Right lobe of liver (tissue), 4 donors: ENCODE measurements at regions not wholly inside any gene's neighbourhood (a gene's known extent, or its start where the extent isn't known, plus 50 kb on each side); places are given as distances from the start of the nearest gene placed in this dataset.

Experiments
- CTCF ChIP-seq, 4 donors: fragments of 200-600 bp in 3 of 4; fragments of 450-650 bp in 1 of 4; IDR thresholded peaks; one replicate each; pipeline versions ENCODE4 v1.5.1 to v1.8.0; 2016 to 2022; ENCODE audit warnings: antibody characterized with exemption in 4 of 4, mild to moderate bottlenecking in 2 of 4
- POLR2A ChIP-seq: fragments of 450-650 bp; IDR thresholded peaks from one replicate; pipeline ENCODE4 v1.6.1; 2017; ENCODE audit warnings: antibody characterized with exemption, mild to moderate bottlenecking
- donor health status: DM: no; HTN: no; CAD: no.
- donor health status: DM: no; HTN: no; CAD: no.
- donor health status: DM: no; HTN: yes; CAD: no.

GRCh38 chr11:30707110-30707509, 121.0 kb upstream of the MPPED2 start:
- no peak for TF ChIP-seq POLR2A
- TF ChIP-seq CTCF (IDR thresholded peaks at IDR 0.05): no peak
